IMR-90 (cell line): ENCODE measurements at regions not wholly inside any gene's neighbourhood (a gene's known extent, or its start where the extent isn't known, plus 50 kb on each side); places are given as distances from the start of the nearest gene placed in this dataset.

ENCODE experiments used
- ATAC-seq: fragments of 200-7000 bp; cut with Tn5 transposase; 2 replicates; pipeline ENCODE4 v1.9.1; 2020; ENCODE audit warnings: low read depth, mild to moderate bottlenecking, moderate library complexity
- BruUV-seq: library from RNA; stranded (reverse); fragments of 400-500 nt; replicated peaks from 2 replicates; lab custom pipeline; 2021; lab: Mats Ljungman, UMichigan
- CTCF ChIA-PET: fragments of 300-600 bp; formaldehyde crosslinking; extraction: SDS; loops from one replicate; lab custom pipeline; 2021; ENCODE audit warnings: antibody characterized with exemption; lab: Yijun Ruan, JAX
- POLR2A ChIA-PET: fragments of 300-600 bp; sonication (Branson Sonifier 250); formaldehyde crosslinking; loops from one replicate; lab custom pipeline; 2022; ENCODE audit warnings: antibody characterized with exemption; ENCODE audit not compliant: unreplicated experiment; lab: Charles Lee
- DNase-seq: peaks from one replicate; pipeline ENCODE4 v3.0.0; 2013
- H2AFZ ChIP-seq: replicated peaks from 2 replicates; pipeline ENCODE3; 2013; ENCODE audit warnings: low read length, mild to moderate bottlenecking; ENCODE audit not compliant: poor library complexity
- H2AK5ac ChIP-seq: 2 replicates; pipeline ENCODE4 v1.6.1; 2013; ENCODE audit warnings: low read depth, low read length, inconsistent platforms
- H2AK9ac ChIP-seq: replicated peaks from 2 replicates; pipeline ENCODE3; 2013; ENCODE audit warnings: mild to moderate bottlenecking, low read depth, low read length, moderate library complexity; ENCODE audit not compliant: poor library complexity
- H2BK120ac ChIP-seq: 2 replicates; pipeline ENCODE4 v1.6.1; 2013; ENCODE audit warnings: low read depth, low read length, inconsistent platforms
- H2BK15ac ChIP-seq: 3 replicates; pipeline ENCODE4 v1.6.1; 2013; ENCODE audit warnings: low read depth, low read length, inconsistent platforms
- H2BK20ac ChIP-seq: 2 replicates; pipeline ENCODE4 v1.6.1; 2013; ENCODE audit warnings: low read depth, mild to moderate bottlenecking, inconsistent platforms, low read length, moderate library complexity
- H2BK5ac ChIP-seq: 2 replicates; pipeline ENCODE4 v1.6.1; 2013; ENCODE audit warnings: mild to moderate bottlenecking, low read depth, low read length, inconsistent platforms; ENCODE audit not compliant: poor library complexity, severe bottlenecking
- H3K14ac ChIP-seq: replicated peaks from 2 replicates; pipeline ENCODE4 v1.6.1; 2013; ENCODE audit warnings: low read depth, low read length, inconsistent platforms
- H3K18ac ChIP-seq: 2 replicates; pipeline ENCODE4 v1.6.1; 2013; ENCODE audit warnings: low read depth, low read length, control low read depth
- H3K23ac ChIP-seq: 2 replicates; pipeline ENCODE4 v1.6.1; 2013; ENCODE audit warnings: low read depth, low read length, inconsistent platforms
- H3K27ac ChIP-seq: 2 replicates; pipeline ENCODE4 v1.5.1; 2013; ENCODE audit warnings: mild to moderate bottlenecking, control low read depth, low read length; ENCODE audit not compliant: insufficient read depth
- H3K27me3 ChIP-seq: 2 replicates; pipeline ENCODE4 v1.6.1; 2013; ENCODE audit warnings: low read length; ENCODE audit not compliant: control insufficient read depth, insufficient read depth
- H3K36me3 ChIP-seq: 2 replicates; pipeline ENCODE4 v1.6.1; 2013; ENCODE audit warnings: low read length, mixed read lengths; ENCODE audit not compliant: control insufficient read depth, insufficient read depth
- H3K4ac ChIP-seq: 2 replicates; pipeline ENCODE4 v1.6.1; 2013; ENCODE audit warnings: low read depth, low read length, inconsistent platforms
- H3K4me1 ChIP-seq: 2 replicates; pipeline ENCODE4 v1.6.1; 2013; ENCODE audit warnings: low read length, mixed read lengths; ENCODE audit not compliant: control insufficient read depth, insufficient read depth
- H3K4me2 ChIP-seq: 2 replicates; pipeline ENCODE4 v1.6.1; 2013; ENCODE audit warnings: low read depth, mild to moderate bottlenecking, control low read depth, low read length, moderate library complexity
- H3K4me3 ChIP-seq: 2 replicates; pipeline ENCODE4 v1.5.1; 2013; ENCODE audit warnings: low read depth, mild to moderate bottlenecking, control low read depth, low read length, moderate library complexity; ENCODE audit not compliant: insufficient read depth
- H3K56ac ChIP-seq: 2 replicates; pipeline ENCODE4 v1.6.1; 2013; ENCODE audit warnings: low read length, inconsistent platforms; ENCODE audit not compliant: insufficient read depth; ENCODE audit errors: extremely low read depth
- H3K79me1 ChIP-seq, 2 experiments: 2 replicates each; pipeline ENCODE4 v1.6.1; 2013; ENCODE audit warnings: low read length in 2 of 2, inconsistent platforms in 1 of 2, low read depth in 1 of 2
- H3K9ac ChIP-seq: 2 replicates; pipeline ENCODE4 v1.6.1; 2013; ENCODE audit warnings: low read depth, low read length, control low read depth
- H3K9me1 ChIP-seq: 2 replicates; pipeline ENCODE4 v1.6.1; 2013; ENCODE audit warnings: low read length, inconsistent platforms; ENCODE audit not compliant: insufficient read depth
- H3K9me3 ChIP-seq: 2 replicates; pipeline ENCODE4 v1.6.1; 2013; ENCODE audit warnings: low read length; ENCODE audit not compliant: control insufficient read depth, insufficient read depth
- H4K20me1 ChIP-seq: 2 replicates; pipeline ENCODE4 v1.6.1; 2013; ENCODE audit warnings: low read length, inconsistent platforms; ENCODE audit not compliant: insufficient read depth
- H4K5ac ChIP-seq: 2 replicates; pipeline ENCODE4 v1.6.1; 2013; ENCODE audit warnings: mild to moderate bottlenecking, low read depth, low read length, control low read depth
- H4K8ac ChIP-seq, 2 experiments: 2 replicates each; pipeline ENCODE4 v1.6.1; 2013; ENCODE audit warnings: low read depth in 2 of 2, low read length in 2 of 2, control low read depth in 1 of 2, inconsistent platforms in 1 of 2
- H4K91ac ChIP-seq: 2 replicates; pipeline ENCODE4 v1.6.1; 2013; ENCODE audit warnings: low read depth, low read length, inconsistent platforms; ENCODE audit not compliant: insufficient read depth
- CHD1 ChIP-seq: IDR thresholded peaks from 2 replicates; pipeline ENCODE4 v1.6.1; 2012; ENCODE audit warnings: low read depth, low read length, improper control_type of control experiment
- CTCF ChIP-seq: conservative IDR thresholded peaks from 2 replicates; pipeline ENCODE4 v1.5.1; 2012; ENCODE audit warnings: mild to moderate bottlenecking, low read depth, low read length, improper control_type of control experiment
- ELK1 ChIP-seq: fragments of 150-350 bp; IDR thresholded peaks from 2 replicates; pipeline ENCODE4 v1.6.1; 2016; ENCODE audit warnings: low read depth, mild to moderate bottlenecking, low read length, moderate library complexity, borderline replicate concordance
- MXI1 ChIP-seq: IDR thresholded peaks from 2 replicates; pipeline ENCODE4 v1.6.1; 2012; ENCODE audit warnings: low read depth, mild to moderate bottlenecking, low read length, moderate library complexity, borderline replicate concordance
- POLR2A ChIP-seq: IDR thresholded peaks from 2 replicates; pipeline ENCODE4 v1.6.1; 2012; ENCODE audit warnings: mild to moderate bottlenecking, low read depth, low read length
- RAD21 ChIP-seq: IDR thresholded peaks from 2 replicates; pipeline ENCODE4 v1.6.1; 2012; ENCODE audit warnings: low read length, improper control_type of control experiment
- RCOR1 ChIP-seq: IDR thresholded peaks from 2 replicates; pipeline ENCODE4 v1.6.1; 2012; ENCODE audit warnings: mild to moderate bottlenecking, low read length, improper control_type of control experiment; ENCODE audit not compliant: insufficient replicate concordance
- USF2 ChIP-seq: fragments of 150-350 bp; IDR thresholded peaks from 2 replicates; pipeline ENCODE4 v1.6.1; 2017; ENCODE audit warnings: mild to moderate bottlenecking, antibody characterized with exemption, low read length, low read depth
- WGBS, 2 experiments: methylation state at CpG; one replicate each; pipeline versions ENCODE4 v1.1.5 to v1.1.7; 2013; ENCODE audit warnings: missing lambda C conversion rate in 2 of 2; ENCODE audit not compliant: insufficient read length in 1 of 2; ENCODE audit errors: extremely low coverage in 2 of 2; 5-methylcytosine and 5-hydroxymethylcytosine counted together
- dilution Hi-C: fragments of 300-500 bp; cut with HindIII; formaldehyde crosslinking; loops from one replicate; pipeline ENCODE4 v1.14.3; 2018; ENCODE audit warnings: low sequenced_read_pairs; ENCODE audit not compliant: unreplicated experiment
- in situ Hi-C: fragments of 300-500 bp; cut with MboI; formaldehyde crosslinking; loops from 3 replicates; pipeline ENCODE4 v1.14.3; 2019; ENCODE audit warnings: low sequenced_read_pairs, inconsistent platforms, mixed read lengths
- intact Hi-C: fragments of 100-400 bp; cut with micrococcal nuclease; formaldehyde crosslinking; loops from 2 replicates; pipeline ENCODE4 v1.10.0; 2022

- ChIA-PET CTCF (no interaction called here), POLR2A (no interaction called here)
- H3K4me1 ChIP-seq, result peaks cover 1% of the 10 kb centered on the region
- no peak overlapping the region for H3K56ac ChIP-seq
- no peak overlapping the region for H3K27ac ChIP-seq
- H2BK15ac ChIP-seq, result no peak overlapping the region
- H3K23ac ChIP-seq, result no peak overlapping the region
- no peaks in the 10 kb centered on the region for H3K79me1 ChIP-seq
- H3K4me2 ChIP-seq, result no peak overlapping the region
- no peak overlapping the region for H2AFZ ChIP-seq
- no peak overlapping the region for H3K18ac ChIP-seq
- H3K36me3 ChIP-seq, result no peaks in the 10 kb centered on the region
- H2AK9ac ChIP-seq, result no peak overlapping the region
- intact Hi-C loops (loop anchor here (10.0 kb wide), 1 partner anchor 195 kb away; no protein-coding TSS in a partner anchor), dilution Hi-C loops (no loop called here), in situ Hi-C loops (no loop called here)
- ATAC-seq, result no peak
- H3K14ac ChIP-seq, result no peak overlapping the region
- no peaks in the 10 kb centered on the region for H3K27me3 ChIP-seq
- peaks cover 2% of the 10 kb centered on the region; the same call in 1 of the 2 replicates for H3K9me3 ChIP-seq
- H3K4me3 ChIP-seq, result no peak overlapping the region
- no peak overlapping the region for H2BK120ac ChIP-seq
- no peak for DNase-seq
- H4K91ac ChIP-seq, result no peak overlapping the region
- no peaks in the 10 kb centered on the region for H4K20me1 ChIP-seq
- no TSS peak for BruUV-seq
- no peak overlapping the region for H2BK5ac ChIP-seq
- H3K4ac ChIP-seq, result no peak overlapping the region
- no peak overlapping the region for H4K5ac ChIP-seq
- H3K9me1 ChIP-seq, result peaks cover 6% of the 10 kb centered on the region
- no CpG with 5 or more reads among the region's 4 CpGs for WGBS, 2 experiments
- H4K8ac ChIP-seq, result no peak overlapping the region
- H3K9ac ChIP-seq, result no peak overlapping the region
- TF ChIP-seq RCOR1 (no peak), RAD21 (no peak), USF2 (no peak), CHD1 (no peak), CTCF (peak; percentile 31), POLR2A (no peak), ELK1 (no peak), MXI1 (no peak)
- no peak overlapping the region for H2AK5ac ChIP-seq
- no peak overlapping the region for H2BK20ac ChIP-seq
Measured at GRCh38 chr13:110089815-110090214, 217.1 kb downstream of the COL4A1 start.
